Endothelial cell of umbilical vein (primary cell): ENCODE measurements at regions not wholly inside any gene's neighbourhood (a gene's known extent, or its start where the extent isn't known, plus 50 kb on each side); places are given as distances from the start of the nearest gene placed in this dataset.
"Not testable (repeated sequence)": the region's sequence is repeated elsewhere in the genome, so short reads cannot be mapped to it uniquely, and the experiment has no call there.

Experiments
- BruUV-seq: library from RNA; stranded (reverse); fragments of 400-500 nt; replicated peaks from 2 replicates; lab custom pipeline; 2021; lab: Mats Ljungman, UMichigan
- CTCF ChIA-PET: fragments of 300-600, 350-600 bp; sonication (Branson Sonifier 250); formaldehyde crosslinking; loops from one replicate; lab custom pipeline; 2021; ENCODE audit warnings: antibody characterized with exemption, inconsistent platforms; lab: Charles Lee
- POLR2A ChIA-PET: fragments of 300-600, 350-600 bp; sonication (Branson Sonifier 250); formaldehyde crosslinking; loops from one replicate; lab custom pipeline; 2021; ENCODE audit warnings: antibody characterized with exemption, inconsistent platforms; lab: Charles Lee
- DNase-seq: peaks from one replicate; pipeline ENCODE4 v3.0.0-alpha.2; 2011; ENCODE audit warnings: low read depth, low spot score
- FAIRE-seq: peaks from 2 replicates; lab custom pipeline; 2011; peaks lifted over from hg19 to GRCh38; lab: Jason Lieb, UNC
- H2AFZ ChIP-seq: 2 replicates; pipeline ENCODE4 v1.6.0; 2012; ENCODE audit warnings: low read depth, low read length, control low read depth, inconsistent platforms
- H3K27ac ChIP-seq: 2 replicates; pipeline ENCODE4 v1.5.1; 2011; ENCODE audit warnings: low read depth, mild to moderate bottlenecking, control low read depth, low read length, moderate library complexity; ENCODE audit not compliant: insufficient read depth
- H3K27me3 ChIP-seq, 2 experiments: 2 replicates each; pipeline versions ENCODE4 v1.6.0 to v1.6.1; 2011; ENCODE audit warnings: low read length in 2 of 2, mixed read lengths in 1 of 2; ENCODE audit not compliant: control insufficient read depth in 2 of 2, insufficient read depth in 2 of 2
- H3K36me3 ChIP-seq, 2 experiments: 2 replicates in 1 of 2; 3 replicates in 1 of 2; pipeline ENCODE4 v1.5.1; 2011; ENCODE audit warnings: low read length in 2 of 2, mild to moderate bottlenecking in 1 of 2, moderate library complexity in 1 of 2; ENCODE audit not compliant: control insufficient read depth in 2 of 2, insufficient read depth in 2 of 2; ENCODE audit errors: extremely low read depth in 1 of 2
- H3K4me1 ChIP-seq: 3 replicates; pipeline ENCODE4 v1.5.1; 2011; ENCODE audit warnings: mild to moderate bottlenecking, low read length; ENCODE audit not compliant: control insufficient read depth, insufficient read depth; ENCODE audit errors: extremely low read depth
- H3K4me2 ChIP-seq: 2 replicates; pipeline ENCODE4 v1.6.1; 2011; ENCODE audit warnings: low read length, control low read depth, mixed read lengths; ENCODE audit not compliant: insufficient read depth
- H3K4me3 ChIP-seq, 3 experiments: fragments of 200-600 bp in 1 of 3; sonication (generic), shearing (Covaris generic) in 1 of 3; replicated peaks in 1 of 3; 2 replicates each; pipeline ENCODE4 v1.5.1; 2011 to 2016; ENCODE audit warnings: control low read depth in 3 of 3, low read length in 3 of 3, mild to moderate bottlenecking in 2 of 3, inconsistent platforms in 1 of 3, low read depth in 1 of 3, moderate library complexity in 1 of 3; ENCODE audit not compliant: insufficient read depth in 1 of 3
- H3K79me2 ChIP-seq: 2 replicates; pipeline ENCODE4 v1.6.0; 2012; ENCODE audit warnings: low read length, inconsistent platforms; ENCODE audit not compliant: control insufficient read depth, insufficient read depth
- H3K9ac ChIP-seq: replicated peaks from 2 replicates; pipeline ENCODE3; 2011; ENCODE audit warnings: low read length, control low read depth; ENCODE audit not compliant: insufficient read depth; ENCODE audit errors: extremely low read depth
- H3K9me1 ChIP-seq: replicated peaks from 3 replicates; pipeline ENCODE4 v1.6.0; 2011; ENCODE audit warnings: mild to moderate bottlenecking, low read length; ENCODE audit not compliant: control insufficient read depth, insufficient read depth; ENCODE audit errors: extremely low read depth
- H3K9me3 ChIP-seq: replicated peaks from 2 replicates; pipeline ENCODE4 v1.5.1; 2012; ENCODE audit warnings: low read length, inconsistent platforms; ENCODE audit not compliant: control insufficient read depth, insufficient read depth
- H4K20me1 ChIP-seq: replicated peaks from 2 replicates; pipeline ENCODE3; 2011; ENCODE audit warnings: mild to moderate bottlenecking, low read length; ENCODE audit not compliant: control insufficient read depth, insufficient read depth; ENCODE audit errors: extremely low read depth
- EZH2 ChIP-seq: IDR thresholded peaks from 2 replicates; pipeline ENCODE4 v1.6.1; 2012; ENCODE audit warnings: borderline replicate concordance, low read depth, mild to moderate bottlenecking, moderate library complexity, low read length, inconsistent platforms; ENCODE audit not compliant: severe bottlenecking
- GATA2 ChIP-seq: IDR thresholded peaks from 2 replicates; pipeline ENCODE4 v1.7.0; 2011; ENCODE audit warnings: low read depth, mild to moderate bottlenecking, moderate library complexity, mixed read lengths, low read length; ENCODE audit not compliant: insufficient read length, insufficient read depth
- JUN ChIP-seq: IDR thresholded peaks from 2 replicates; pipeline ENCODE4 v1.6.1; 2011; ENCODE audit warnings: borderline replicate concordance, low read depth; ENCODE audit not compliant: insufficient read length, insufficient read depth
- POLR2A ChIP-seq: IDR thresholded peaks from 2 replicates; pipeline ENCODE4 v1.6.1; 2012; ENCODE audit warnings: low read depth, mild to moderate bottlenecking, control low read depth, low read length
- POLR2AphosphoS5 ChIP-seq: IDR thresholded peaks from 2 replicates; pipeline ENCODE4 v1.6.1; 2012; ENCODE audit warnings: low read depth, mild to moderate bottlenecking, control low read depth, low read length, moderate library complexity; ENCODE audit not compliant: insufficient read depth
- dilution Hi-C: fragments of 300-500 bp; cut with MboI; formaldehyde crosslinking; loops from one replicate; pipeline ENCODE4 v1.15.0; 2019; ENCODE audit warnings: low sequenced_read_pairs; ENCODE audit not compliant: extremely low pct_ligation_motif_present
- intact Hi-C: fragments of 100-400 bp; cut with micrococcal nuclease; formaldehyde crosslinking; loops from one replicate; pipeline ENCODE4 v1.10.0; 2022
- TF ChIP-seq, protein P1 (sequence below), 2 donors: IDR thresholded peaks; 1 replicate in 1 of 2; 2 replicates in 1 of 2; pipeline ENCODE4 v1.5.1; 2011; ENCODE audit warnings: low read length in 2 of 2, mild to moderate bottlenecking in 2 of 2, moderate library complexity in 2 of 2, control low read depth in 1 of 2, inconsistent platforms in 1 of 2, low read depth in 1 of 2; ENCODE audit not compliant: insufficient read depth in 1 of 2; ENCODE audit errors: extremely low read depth in 1 of 2

DNA sequence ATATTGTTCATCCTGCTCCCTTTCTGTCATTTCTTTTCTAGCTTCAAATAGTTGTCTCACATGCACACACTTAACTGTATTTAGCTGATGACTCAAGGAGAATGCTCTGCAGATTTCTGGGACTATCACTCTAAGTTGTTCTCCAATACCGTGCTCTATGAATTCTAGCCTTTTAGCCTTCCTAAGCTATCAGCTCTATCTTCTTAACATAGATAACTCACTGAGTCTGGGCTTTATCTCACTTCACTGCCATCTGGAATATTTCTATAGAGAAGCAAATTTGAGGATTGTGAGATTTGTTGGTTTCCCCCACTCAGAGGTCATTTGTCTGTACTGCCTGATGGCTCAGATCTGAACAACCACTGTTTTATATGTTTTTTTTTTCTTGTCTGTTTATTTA, 369.7 kb downstream of the TUSC1 start:
- POLR2A ChIA-PET: no interaction called here
- CTCF ChIA-PET: no interaction called here
- no peak overlapping the region for H3K4me3 ChIP-seq
- H3K9me3 ChIP-seq: no peaks in the 10 kb centered on the region
- dilution Hi-C loops (no loop called here), intact Hi-C loops (no loop called here)
- no peak for DNase-seq
- H3K9ac ChIP-seq: no peak overlapping the region
- no TSS peak for BruUV-seq
- no peaks in the 10 kb centered on the region for H3K27me3 ChIP-seq
- no peaks in the 10 kb centered on the region for H3K4me1 ChIP-seq
- FAIRE-seq: no peak
- no peak overlapping the region for H3K4me2 ChIP-seq
- no peaks in the 10 kb centered on the region for H3K79me2 ChIP-seq
- TF ChIP-seq EZH2 (no peak), JUN (no peak), GATA2 (no peak)
- TF ChIP-seq, protein P1, sequence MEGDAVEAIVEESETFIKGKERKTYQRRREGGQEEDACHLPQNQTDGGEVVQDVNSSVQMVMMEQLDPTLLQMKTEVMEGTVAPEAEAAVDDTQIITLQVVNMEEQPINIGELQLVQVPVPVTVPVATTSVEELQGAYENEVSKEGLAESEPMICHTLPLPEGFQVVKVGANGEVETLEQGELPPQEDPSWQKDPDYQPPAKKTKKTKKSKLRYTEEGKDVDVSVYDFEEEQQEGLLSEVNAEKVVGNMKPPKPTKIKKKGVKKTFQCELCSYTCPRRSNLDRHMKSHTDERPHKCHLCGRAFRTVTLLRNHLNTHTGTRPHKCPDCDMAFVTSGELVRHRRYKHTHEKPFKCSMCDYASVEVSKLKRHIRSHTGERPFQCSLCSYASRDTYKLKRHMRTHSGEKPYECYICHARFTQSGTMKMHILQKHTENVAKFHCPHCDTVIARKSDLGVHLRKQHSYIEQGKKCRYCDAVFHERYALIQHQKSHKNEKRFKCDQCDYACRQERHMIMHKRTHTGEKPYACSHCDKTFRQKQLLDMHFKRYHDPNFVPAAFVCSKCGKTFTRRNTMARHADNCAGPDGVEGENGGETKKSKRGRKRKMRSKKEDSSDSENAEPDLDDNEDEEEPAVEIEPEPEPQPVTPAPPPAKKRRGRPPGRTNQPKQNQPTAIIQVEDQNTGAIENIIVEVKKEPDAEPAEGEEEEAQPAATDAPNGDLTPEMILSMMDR (IDR thresholded peaks at IDR 0.05; ENCODE audit: extremely low read depth in 1 of 2, insufficient read depth in 1 of 2, low read depth in 1 of 2, low read length in 2 of 2): no peak
- no peak overlapping the region for H2AFZ ChIP-seq
- H3K36me3 ChIP-seq: no peaks in the 10 kb centered on the region
- no peaks in the 10 kb centered on the region for H4K20me1 ChIP-seq
- no peaks in the 10 kb centered on the region for H3K9me1 ChIP-seq
- H3K27ac ChIP-seq: no peak overlapping the region

DNA sequence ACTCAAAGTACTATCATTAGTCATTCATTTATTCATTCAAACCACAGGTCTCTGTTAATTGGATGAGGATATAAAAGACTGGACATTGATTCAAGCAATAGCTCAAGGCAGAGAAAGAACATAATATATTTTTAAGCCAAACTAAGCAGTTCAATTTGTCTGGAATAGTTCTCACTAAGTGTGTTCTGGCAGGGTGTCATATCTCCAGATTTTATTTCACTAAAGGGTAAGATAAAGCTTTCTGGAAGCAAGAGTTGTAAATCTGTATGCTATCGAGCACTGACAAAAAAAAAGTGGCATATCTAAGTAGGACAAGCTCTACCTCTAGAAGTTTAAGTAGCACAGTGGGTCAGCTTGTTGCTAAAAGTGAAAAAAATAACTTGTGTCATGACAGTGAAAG, 375.6 kb downstream of the TUSC1 start:
- H3K9ac ChIP-seq: no peak overlapping the region
- no peak overlapping the region for H3K4me2 ChIP-seq
- H2AFZ ChIP-seq: no peak overlapping the region
- intact Hi-C loops (no loop called here), dilution Hi-C loops (no loop called here)
- no peaks in the 10 kb centered on the region for H3K79me2 ChIP-seq
- POLR2A ChIA-PET: no interaction called here
- no peak for TF ChIP-seq POLR2AphosphoS5
- TF ChIP-seq POLR2A: no peak
- TF ChIP-seq JUN: no peak
- CTCF ChIA-PET: no interaction called here
- H3K36me3 ChIP-seq: no peaks in the 10 kb centered on the region
- H3K9me3 ChIP-seq: no peaks in the 10 kb centered on the region
- no peaks in the 10 kb centered on the region for H3K9me1 ChIP-seq
- DNase-seq (no peak), FAIRE-seq (no peak)
- no peaks in the 10 kb centered on the region for H3K4me1 ChIP-seq
- H3K4me3 ChIP-seq: no peak overlapping the region
- H3K27ac ChIP-seq: no peak overlapping the region
- BruUV-seq: no TSS peak
- no peaks in the 10 kb centered on the region for H4K20me1 ChIP-seq
- H3K27me3 ChIP-seq: no peaks in the 10 kb centered on the region

DNA sequence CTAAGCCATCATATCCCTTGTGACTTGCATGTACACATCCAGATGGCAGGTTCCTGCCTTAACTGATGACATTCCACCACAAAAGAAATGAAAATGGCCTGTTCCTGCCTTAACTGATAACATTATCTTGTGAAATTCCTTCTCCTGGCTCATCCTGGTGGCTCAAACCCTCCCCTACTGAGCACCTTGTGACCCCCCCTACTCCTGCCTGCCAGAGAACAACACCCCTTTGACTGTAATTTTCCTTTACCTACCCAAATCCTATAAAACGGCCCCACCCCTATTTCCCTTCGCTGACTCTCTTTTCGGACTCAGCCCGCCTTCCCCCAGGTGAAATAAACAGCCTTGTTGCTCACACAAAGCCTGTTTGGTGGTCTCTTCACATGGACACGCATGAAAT, 390.0 kb downstream of the TUSC1 start:
- dilution Hi-C loops, intact Hi-C loops, H3K27me3 ChIP-seq, FAIRE-seq, H3K9ac ChIP-seq, H2AFZ ChIP-seq, H3K9me3 ChIP-seq, H3K4me1 ChIP-seq, H3K4me2 ChIP-seq, BruUV-seq, H3K36me3 ChIP-seq, DNase-seq, H3K4me3 ChIP-seq, H3K9me1 ChIP-seq, POLR2A ChIA-PET, CTCF ChIA-PET, H4K20me1 ChIP-seq, H3K27ac ChIP-seq, H3K79me2 ChIP-seq: not testable (repeated sequence)
